GM12892 (cell line): ENCODE measurements at regions not wholly inside any gene's neighbourhood (a gene's known extent, or its start where the extent isn't known, plus 50 kb on each side); places are given as distances from the start of the nearest gene placed in this dataset.

ENCODE experiments used
- DNase-seq: peaks from one replicate; pipeline ENCODE4 v3.0.0; 2011; ENCODE audit not compliant: insufficient read length
- FAIRE-seq: peaks from 2 replicates; lab custom pipeline; 2011; peaks lifted over from hg19 to GRCh38; lab: Jason Lieb, UNC
- POLR2A ChIP-seq: IDR thresholded peaks from 2 replicates; pipeline ENCODE4 v1.6.1; 2011; ENCODE audit warnings: low read depth, low read length, control low read depth
- POLR2AphosphoS5 ChIP-seq: IDR thresholded peaks from 2 replicates; pipeline ENCODE4 v1.6.1; 2011; ENCODE audit warnings: low read depth, low read length, control low read depth
- TAF1 ChIP-seq: IDR thresholded peaks from 2 replicates; pipeline ENCODE4 v1.6.1; 2011; ENCODE audit warnings: low read depth, mild to moderate bottlenecking, control low read depth, low read length, borderline replicate concordance

- FAIRE-seq (no peak), DNase-seq (no peak)
- TF ChIP-seq TAF1 (no peak), POLR2AphosphoS5 (no peak), POLR2A (no peak)
Observed at GRCh38 chrX:20968996-20969395, 405.2 kb upstream of the CNKSR2 start.

- TF ChIP-seq POLR2A (no peak), TAF1 (no peak), POLR2AphosphoS5 (no peak)
Observed at GRCh38 chrX:20967725-20968124, 406.5 kb upstream of the CNKSR2 start.

GRCh38 chrX:20965270-20966044 lies 408.8 kb upstream of the CNKSR2 start:
- DNase-seq, result no peak
- FAIRE-seq, result no peak
- TF ChIP-seq POLR2A (no peak), POLR2AphosphoS5 (no peak), TAF1 (no peak)

More at GRCh38 chrX:20967725-20968124, 406.5 kb upstream of the CNKSR2 start:
- FAIRE-seq, result no peak
- no peak for DNase-seq

GRCh38 chrX:20954014-20954413 lies 420.2 kb upstream of the CNKSR2 start:
- no peak for TF ChIP-seq POLR2A
- no peak for TF ChIP-seq POLR2AphosphoS5
- TF ChIP-seq TAF1, result no peak
- no peak for FAIRE-seq
- DNase-seq, result no peak

- DNase-seq, result no peak
- TF ChIP-seq TAF1, result no peak
- TF ChIP-seq POLR2A, result no peak
- no peak for TF ChIP-seq POLR2AphosphoS5
- no peak for FAIRE-seq
Observed at GRCh38 chrX:20952180-20952579, 422.0 kb upstream of the CNKSR2 start.

- DNase-seq, result no peak
- FAIRE-seq, result no peak
- no peak for TF ChIP-seq POLR2A
- no peak for TF ChIP-seq POLR2AphosphoS5
- no peak for TF ChIP-seq TAF1
Observed at GRCh38 chrX:20951016-20951810, 423.0 kb upstream of the CNKSR2 start.

- no peak for DNase-seq
- no peak for TF ChIP-seq TAF1
- no peak for TF ChIP-seq POLR2AphosphoS5
- TF ChIP-seq POLR2A, result no peak
- no peak for FAIRE-seq
Observed at GRCh38 chrX:20947411-20947912, 426.8 kb upstream of the CNKSR2 start.

GRCh38 chrX:20913760-20914159 lies 460.5 kb upstream of the CNKSR2 start:
- no peak for DNase-seq
- TF ChIP-seq POLR2A (no peak), TAF1 (no peak), POLR2AphosphoS5 (no peak)
- FAIRE-seq, result no peak

- FAIRE-seq (no peak), DNase-seq (no peak)
- TF ChIP-seq TAF1, result no peak
Observed at GRCh38 chrX:20906571-20906970, 467.6 kb upstream of the CNKSR2 start.

GRCh38 chrX:20884565-20884964 lies 489.7 kb upstream of the CNKSR2 start:
- no peak for FAIRE-seq
- DNase-seq, result no peak
- TF ChIP-seq POLR2AphosphoS5 (no peak), TAF1 (no peak), POLR2A (no peak)

- FAIRE-seq (no peak), DNase-seq (no peak)
- TF ChIP-seq POLR2AphosphoS5 (no peak), POLR2A (no peak), TAF1 (no peak)
Observed at GRCh38 chrX:20863649-20864048, 510.6 kb upstream of the CNKSR2 start.

GRCh38 chrX:20861113-20861512 lies 513.1 kb upstream of the CNKSR2 start:
- FAIRE-seq, result no peak
- TF ChIP-seq POLR2A (no peak), TAF1 (no peak), POLR2AphosphoS5 (no peak)
- no peak for DNase-seq
